K562 (cell line): ENCODE measurements at regions not wholly inside any gene's neighbourhood (a gene's known extent, or its start where the extent isn't known, plus 50 kb on each side); places are given as distances from the start of the nearest gene placed in this dataset.

Source experiments
- ATAC-seq: fragments of 200-7000 bp; cut with Tn5 transposase; 3 replicates; pipeline ENCODE4 v1.9.1; 2020; ENCODE audit warnings: moderate library complexity
- BruUV-seq: library from RNA; stranded (reverse); fragments of 400-500 nt; replicated peaks from 2 replicates; lab custom pipeline; 2021; lab: Mats Ljungman, UMichigan
- CTCF ChIA-PET: fragments of 300-600 bp; formaldehyde crosslinking; extraction: SDS; loops from one replicate; lab custom pipeline; 2021; ENCODE audit warnings: low intra/inter-chr PET ratio; lab: Yijun Ruan, JAX
- POLR2A ChIA-PET: fragments of 300-600, 350-650 bp; sonication (Branson Sonifier 250); formaldehyde crosslinking; extraction: SDS; loops from one replicate; lab custom pipeline; 2021; ENCODE audit warnings: antibody characterized with exemption, inconsistent platforms; lab: Yijun Ruan, JAX
- DNase-seq, 4 experiments: peaks; one replicate each; pipeline versions ENCODE4 v3.0.0 to v3.0.0-alpha.2; 2011 to 2018; ENCODE audit warnings: low spot score in 3 of 4, mixed read lengths in 3 of 4; ENCODE audit errors: extremely low read depth in 1 of 4
- FAIRE-seq: peaks from 2 replicates; lab custom pipeline; 2011; peaks lifted over from hg19 to GRCh38; lab: Jason Lieb, UNC
- H2AFZ ChIP-seq: 2 replicates; pipeline ENCODE4 v1.6.0; 2011; ENCODE audit warnings: low read depth, low read length, control low read depth, inconsistent platforms
- H3K27ac ChIP-seq: fragments of 200-600 bp; 3 replicates; pipeline ENCODE4 v1.8.0; 2011; ENCODE audit warnings: low read depth, mild to moderate bottlenecking, control low read depth, inconsistent platforms, low read length, moderate library complexity, mixed read lengths; ENCODE audit errors: extremely low read depth
- H3K27me3 ChIP-seq, 2 experiments: fragments of 300-600 bp in 1 of 2; 2 replicates in 1 of 2; 3 replicates in 1 of 2; pipeline versions ENCODE4 v1.6.0 to v1.8.0; 2011; ENCODE audit warnings: inconsistent platforms in 2 of 2, low read length in 2 of 2, mild to moderate bottlenecking in 1 of 2, mixed read lengths in 1 of 2, moderate library complexity in 1 of 2; ENCODE audit not compliant: control insufficient read depth in 2 of 2, insufficient read depth in 2 of 2
- H3K36me3 ChIP-seq: fragments of 300-600 bp; 3 replicates; pipeline ENCODE4 v1.8.0; 2011; ENCODE audit warnings: mild to moderate bottlenecking, low read length, inconsistent platforms; ENCODE audit not compliant: control insufficient read depth, insufficient read depth
- H3K4me1 ChIP-seq, 2 experiments: fragments of 200-600 bp in 1 of 2; replicated peaks in 1 of 2; 2 replicates in 1 of 2; 3 replicates in 1 of 2; pipeline versions ENCODE4 v1.5.1 to v1.8.0; 2011; ENCODE audit warnings: inconsistent platforms in 2 of 2, low read length in 2 of 2, mild to moderate bottlenecking in 1 of 2, mixed read lengths in 1 of 2, moderate library complexity in 1 of 2; ENCODE audit not compliant: control insufficient read depth in 2 of 2, insufficient read depth in 2 of 2
- H3K4me2 ChIP-seq: 2 replicates; pipeline ENCODE4 v1.6.1; 2011; ENCODE audit warnings: low read length, control low read depth, inconsistent platforms, mixed read lengths; ENCODE audit not compliant: insufficient read depth
- H3K4me3 ChIP-seq: fragments of 200-600 bp; sonication (generic), shearing (Covaris generic); 2 replicates; pipeline ENCODE4 v1.5.1; 2016; ENCODE audit warnings: control low read depth, inconsistent platforms
- H3K79me2 ChIP-seq: fragments of 200-600 bp; 3 replicates; pipeline ENCODE4 v1.8.0; 2011; ENCODE audit warnings: low read length, inconsistent platforms; ENCODE audit not compliant: control insufficient read depth, insufficient read depth
- H3K9ac ChIP-seq, 2 experiments: 2 replicates each; pipeline versions ENCODE4 v1.6.0 to v1.6.1; 2011; ENCODE audit warnings: low read depth in 2 of 2, low read length in 2 of 2, control low read depth in 1 of 2, inconsistent platforms in 1 of 2, mild to moderate bottlenecking in 1 of 2, mixed read lengths in 1 of 2; ENCODE audit not compliant: insufficient read depth in 1 of 2
- H3K9me1 ChIP-seq: one replicate; pipeline ENCODE4 v1.6.0; 2011; ENCODE audit warnings: inconsistent platforms, mild to moderate bottlenecking, low read length, moderate library complexity; ENCODE audit not compliant: control insufficient read depth, insufficient read depth
- H3K9me3 ChIP-seq: replicated peaks from 2 replicates; pipeline ENCODE4 v1.5.1; 2011; ENCODE audit warnings: low read depth, low read length, inconsistent platforms; ENCODE audit not compliant: control insufficient read depth, insufficient read depth
- H4K20me1 ChIP-seq: replicated peaks from 2 replicates; pipeline ENCODE4 v1.6.1; 2011; ENCODE audit warnings: low read length, inconsistent platforms, mixed read lengths; ENCODE audit not compliant: control insufficient read depth, insufficient read depth
- ARHGAP35 ChIP-seq: fragments of 450-650 bp; IDR thresholded peaks from 2 replicates; pipeline ENCODE4 v1.6.1; 2018; ENCODE audit not compliant: partially characterized antibody
- CREB1 ChIP-seq, 2 experiments: sonication (generic) in 1 of 2; formaldehyde crosslinking in 1 of 2; IDR thresholded peaks; 2 replicates each; pipeline versions ENCODE4 v1.6.1 to v1.8.0; 2012 to 2022; ENCODE audit warnings: inconsistent platforms in 1 of 2, mild to moderate bottlenecking in 1 of 2, missing genetic modification reagents in 1 of 2, moderate library complexity in 1 of 2
- ERF ChIP-seq: fragments of 450-650 bp; formaldehyde crosslinking; IDR thresholded peaks from 2 replicates; pipeline ENCODE4 v1.4.0; 2020; ENCODE audit warnings: mild to moderate bottlenecking, mixed read lengths
- ESRRA ChIP-seq: fragments of 450-650 bp; IDR thresholded peaks from 2 replicates; pipeline ENCODE4 v1.6.1; 2014; ENCODE audit warnings: low read depth, mild to moderate bottlenecking, moderate library complexity, borderline replicate concordance
- MAFG ChIP-seq: fragments of 450-650 bp; conservative IDR thresholded peaks from 2 replicates; pipeline ENCODE4 v1.6.1; 2016; ENCODE audit warnings: missing genetic modification characterization, missing compliant biosample characterization
- NCOA1 ChIP-seq: fragments of 450-650 bp; IDR thresholded peaks from 2 replicates; pipeline ENCODE4 v1.6.1; 2016; ENCODE audit warnings: low read depth
- PHF8 ChIP-seq: fragments of 200-600 bp; sonication (generic); IDR thresholded peaks from 2 replicates; pipeline ENCODE4 v1.6.1; 2012; ENCODE audit warnings: mixed run types, mild to moderate bottlenecking, inconsistent platforms, low read length, moderate library complexity, borderline replicate concordance
- RAD51 ChIP-seq: fragments of 450-650 bp; IDR thresholded peaks from 2 replicates; pipeline ENCODE4 v1.7.1; 2016; ENCODE audit warnings: low read depth, mild to moderate bottlenecking, borderline replicate concordance
- TCF7L2 ChIP-seq: fragments of 150-350 bp; IDR thresholded peaks from 2 replicates; pipeline ENCODE4 v1.6.1; 2016; ENCODE audit warnings: low read depth, mild to moderate bottlenecking, low read length, moderate library complexity
- ZNF24 ChIP-seq: fragments of 450-650 bp; IDR thresholded peaks from 2 replicates; pipeline ENCODE4 v1.6.1; 2016
- ZNF830 ChIP-seq: fragments of 250-450 bp; sonication (Bioruptor Pico); IDR thresholded peaks from 2 replicates; pipeline ENCODE4 v1.5.0; 2021; ENCODE audit warnings: mild to moderate bottlenecking
- ZSCAN29 ChIP-seq: fragments of 450-650 bp; IDR thresholded peaks from 2 replicates; pipeline ENCODE4 v1.6.1; 2017
- WGBS: fragments of 100-300 bp; shearing (Covaris generic); methylation state at CpG from one replicate; pipeline ENCODE4 v1.1.6; 2016; ENCODE audit warnings: low coverage, mixed read lengths; ENCODE audit not compliant: insufficient coverage; ENCODE audit errors: missing lambda C conversion rate; 5-methylcytosine and 5-hydroxymethylcytosine counted together
- in situ Hi-C: fragments of 300-500 bp; cut with MboI; formaldehyde crosslinking; loops from 4 replicates; pipeline ENCODE4 v1.15.0; 2018; ENCODE audit warnings: inconsistent platforms, mixed read lengths
- intact Hi-C: fragments of 100-400 bp; cut with micrococcal nuclease; formaldehyde crosslinking; loops from 2 replicates; pipeline ENCODE4 v1.14.2; 2022
- TF ChIP-seq, protein P1 (sequence below): sonication (generic); formaldehyde crosslinking; IDR thresholded peaks from 2 replicates; pipeline ENCODE4 v1.5.0; 2020; ENCODE audit warnings: missing genetic modification reagents
- TF ChIP-seq, protein P2 (sequence below): fragments of 450-650 bp; IDR thresholded peaks from one replicate; pipeline ENCODE4 v1.6.1; 2018; ENCODE audit warnings: mild to moderate bottlenecking, moderate library complexity; ENCODE audit not compliant: partially characterized antibody
- TF ChIP-seq, protein P3 (sequence below): fragments of 450-650 bp; IDR thresholded peaks from 2 replicates; pipeline ENCODE4 v1.6.1; 2016; ENCODE audit warnings: low read depth, mild to moderate bottlenecking, moderate library complexity
- TF ChIP-seq, protein P4 (sequence below), 2 experiments: fragments of 450-650 bp in 1 of 2; sonication (generic) in 1 of 2; formaldehyde crosslinking in 1 of 2; IDR thresholded peaks in 1 of 2; conservative IDR thresholded peaks in 1 of 2; 2 replicates each; pipeline versions ENCODE4 v1.6.1 to v1.8.1; 2016 to 2023; ENCODE audit warnings: mild to moderate bottlenecking in 2 of 2, moderate library complexity in 2 of 2, inconsistent platforms in 1 of 2, missing genetic modification reagents in 1 of 2
- TF ChIP-seq, protein P5 (sequence below): IDR thresholded peaks from 3 replicates; pipeline ENCODE4 v1.6.1; 2011; ENCODE audit warnings: borderline replicate concordance, mild to moderate bottlenecking, moderate library complexity; ENCODE audit not compliant: insufficient read length; ENCODE audit errors: extremely low read depth

DNA sequence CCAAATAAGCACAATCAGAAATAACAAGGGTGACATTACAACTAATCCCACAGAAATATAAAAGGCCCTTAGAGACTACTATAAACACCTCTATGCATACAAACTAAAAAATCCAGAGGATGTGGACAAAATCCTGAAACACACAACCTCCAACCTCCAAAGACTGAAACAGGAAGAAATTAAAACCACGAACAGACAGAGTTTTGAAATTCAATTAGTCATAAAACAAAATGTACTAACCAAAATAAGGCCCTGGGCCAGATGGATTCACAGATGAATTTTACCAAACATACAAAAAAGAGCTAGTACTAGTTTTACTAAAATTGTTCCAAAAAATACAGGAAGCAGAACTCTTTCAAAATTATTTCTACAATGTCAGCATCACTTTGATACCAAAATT lies 1043.6 kb downstream of the DIPK2A start:
- Histone ChIP-seq H3K36me3 (no peaks in the 10 kb centered on the region), H3K79me2 (no peaks in the 10 kb centered on the region), H3K27ac (no peak overlapping the region), H3K9ac (no peak overlapping the region), H3K9me3 (no peaks in the 10 kb centered on the region), H3K4me2 (no peak overlapping the region), H3K9me1 (no peaks in the 10 kb centered on the region), H4K20me1 (no peaks in the 10 kb centered on the region), H3K4me3 (no peak overlapping the region), H3K27me3 (no peaks in the 10 kb centered on the region), H2AFZ (no peak overlapping the region), H3K4me1 (no peaks in the 10 kb centered on the region)
- DNase-seq (no peak), FAIRE-seq (no peak), ATAC-seq (no peak)
- BruUV-seq: no TSS peak
- 0% methylated on average over 1 of the region's 1 CpG for WGBS
- POLR2A ChIA-PET: no interaction called here
- in situ Hi-C loops (no loop called here), intact Hi-C loops (no loop called here)
- CTCF ChIA-PET: interaction anchor here (0.7 kb wide), 1 partner anchor 1312 kb away, joined by 3 read pairs; no protein-coding TSS in a partner anchor
- TF ChIP-seq ESRRA (no peak), ARHGAP35 (no peak), ZSCAN29 (no peak), MAFG (tag) (no peak), ZNF24 (no peak), RAD51 (no peak), NCOA1 (no peak), ZNF830 (no peak), TCF7L2 (no peak), PHF8 (no peak), CREB1 (IDR thresholded peaks at IDR 0.05) (no peak), CREB1 (CRISPR knock-in tag; IDR thresholded peaks at IDR 0.05) (no peak), ERF (CRISPR knock-in tag) (no peak)
- TF ChIP-seq, protein P1, sequence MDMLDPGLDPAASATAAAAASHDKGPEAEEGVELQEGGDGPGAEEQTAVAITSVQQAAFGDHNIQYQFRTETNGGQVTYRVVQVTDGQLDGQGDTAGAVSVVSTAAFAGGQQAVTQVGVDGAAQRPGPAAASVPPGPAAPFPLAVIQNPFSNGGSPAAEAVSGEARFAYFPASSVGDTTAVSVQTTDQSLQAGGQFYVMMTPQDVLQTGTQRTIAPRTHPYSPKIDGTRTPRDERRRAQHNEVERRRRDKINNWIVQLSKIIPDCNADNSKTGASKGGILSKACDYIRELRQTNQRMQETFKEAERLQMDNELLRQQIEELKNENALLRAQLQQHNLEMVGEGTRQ: no peak
- TF ChIP-seq, protein P2, sequence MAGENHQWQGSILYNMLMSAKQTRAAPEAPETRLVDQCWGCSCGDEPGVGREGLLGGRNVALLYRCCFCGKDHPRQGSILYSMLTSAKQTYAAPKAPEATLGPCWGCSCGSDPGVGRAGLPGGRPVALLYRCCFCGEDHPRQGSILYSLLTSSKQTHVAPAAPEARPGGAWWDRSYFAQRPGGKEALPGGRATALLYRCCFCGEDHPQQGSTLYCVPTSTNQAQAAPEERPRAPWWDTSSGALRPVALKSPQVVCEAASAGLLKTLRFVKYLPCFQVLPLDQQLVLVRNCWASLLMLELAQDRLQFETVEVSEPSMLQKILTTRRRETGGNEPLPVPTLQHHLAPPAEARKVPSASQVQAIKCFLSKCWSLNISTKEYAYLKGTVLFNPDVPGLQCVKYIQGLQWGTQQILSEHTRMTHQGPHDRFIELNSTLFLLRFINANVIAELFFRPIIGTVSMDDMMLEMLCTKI: no peak
- TF ChIP-seq, protein P3, sequence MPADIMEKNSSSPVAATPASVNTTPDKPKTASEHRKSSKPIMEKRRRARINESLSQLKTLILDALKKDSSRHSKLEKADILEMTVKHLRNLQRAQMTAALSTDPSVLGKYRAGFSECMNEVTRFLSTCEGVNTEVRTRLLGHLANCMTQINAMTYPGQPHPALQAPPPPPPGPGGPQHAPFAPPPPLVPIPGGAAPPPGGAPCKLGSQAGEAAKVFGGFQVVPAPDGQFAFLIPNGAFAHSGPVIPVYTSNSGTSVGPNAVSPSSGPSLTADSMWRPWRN: no peak
- TF ChIP-seq, protein P4, sequence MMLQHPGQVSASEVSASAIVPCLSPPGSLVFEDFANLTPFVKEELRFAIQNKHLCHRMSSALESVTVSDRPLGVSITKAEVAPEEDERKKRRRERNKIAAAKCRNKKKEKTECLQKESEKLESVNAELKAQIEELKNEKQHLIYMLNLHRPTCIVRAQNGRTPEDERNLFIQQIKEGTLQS (IDR thresholded peaks at IDR 0.05): no peak
- TF ChIP-seq, protein P4 (CRISPR knock-in tag; conservative IDR thresholded peaks at IDR 0.05): no peak
- TF ChIP-seq, protein P5, sequence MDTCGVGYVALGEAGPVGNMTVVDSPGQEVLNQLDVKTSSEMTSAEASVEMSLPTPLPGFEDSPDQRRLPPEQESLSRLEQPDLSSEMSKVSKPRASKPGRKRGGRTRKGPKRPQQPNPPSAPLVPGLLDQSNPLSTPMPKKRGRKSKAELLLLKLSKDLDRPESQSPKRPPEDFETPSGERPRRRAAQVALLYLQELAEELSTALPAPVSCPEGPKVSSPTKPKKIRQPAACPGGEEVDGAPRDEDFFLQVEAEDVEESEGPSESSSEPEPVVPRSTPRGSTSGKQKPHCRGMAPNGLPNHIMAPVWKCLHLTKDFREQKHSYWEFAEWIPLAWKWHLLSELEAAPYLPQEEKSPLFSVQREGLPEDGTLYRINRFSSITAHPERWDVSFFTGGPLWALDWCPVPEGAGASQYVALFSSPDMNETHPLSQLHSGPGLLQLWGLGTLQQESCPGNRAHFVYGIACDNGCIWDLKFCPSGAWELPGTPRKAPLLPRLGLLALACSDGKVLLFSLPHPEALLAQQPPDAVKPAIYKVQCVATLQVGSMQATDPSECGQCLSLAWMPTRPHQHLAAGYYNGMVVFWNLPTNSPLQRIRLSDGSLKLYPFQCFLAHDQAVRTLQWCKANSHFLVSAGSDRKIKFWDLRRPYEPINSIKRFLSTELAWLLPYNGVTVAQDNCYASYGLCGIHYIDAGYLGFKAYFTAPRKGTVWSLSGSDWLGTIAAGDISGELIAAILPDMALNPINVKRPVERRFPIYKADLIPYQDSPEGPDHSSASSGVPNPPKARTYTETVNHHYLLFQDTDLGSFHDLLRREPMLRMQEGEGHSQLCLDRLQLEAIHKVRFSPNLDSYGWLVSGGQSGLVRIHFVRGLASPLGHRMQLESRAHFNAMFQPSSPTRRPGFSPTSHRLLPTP: no peak
